ENCODE measurements at regions not wholly inside any gene's neighbourhood (a gene's known extent, or its start where the extent isn't known, plus 50 kb on each side); places are given as distances from the start of the nearest gene placed in this dataset.

GRCh38 chr19:30076101-30076551 is 134.1 kb downstream of the URI1 start:
- Mint-ChIP-seq H3K9me3 (no peaks in the 10 kb centered on the region; the same call in 1 of the 2 replicates), H3K27ac (no peak overlapping the region), H3K27me3 (ENCODE audit: insufficient read depth) (peaks cover 4% of the 10 kb centered on the region), H3K36me3 (ENCODE audit: low read depth) (no peaks in the 10 kb centered on the region), H3K4me3 (no peak overlapping the region), H3K4me1 (ENCODE audit: low read depth) (no peaks in the 10 kb centered on the region)
- TF ChIP-seq CTCF (IDR thresholded peaks at IDR 0.05) = no peak
- no peak for DNase-seq

- Mint-ChIP-seq H3K27me3 (ENCODE audit: insufficient read depth) (peaks cover 4% of the 10 kb centered on the region), H3K4me3 (no peak overlapping the region), H3K9me3 (no peaks in the 10 kb centered on the region; the same call in 1 of the 2 replicates), H3K4me1 (ENCODE audit: low read depth) (no peaks in the 10 kb centered on the region), H3K27ac (no peak overlapping the region), H3K36me3 (ENCODE audit: low read depth) (no peaks in the 10 kb centered on the region)
- no peak for TF ChIP-seq CTCF (IDR thresholded peaks at IDR 0.05)
- DNase-seq = no peak
Measured at GRCh38 chr19:30076751-30077670, 135.0 kb downstream of the URI1 start.

- Mint-ChIP-seq H3K36me3 (ENCODE audit: low read depth) (no peaks in the 10 kb centered on the region), H3K27me3 (ENCODE audit: insufficient read depth) (peaks cover 4% of the 10 kb centered on the region), H3K9me3 (no peaks in the 10 kb centered on the region; the same call in 1 of the 2 replicates), H3K4me3 (no peak overlapping the region), H3K4me1 (ENCODE audit: low read depth) (no peaks in the 10 kb centered on the region), H3K27ac (no peak overlapping the region)
- DNase-seq = no peak
- TF ChIP-seq CTCF (IDR thresholded peaks at IDR 0.05) = no peak
Measured at GRCh38 chr19:30077851-30078355, 135.9 kb downstream of the URI1 start.

DNA sequence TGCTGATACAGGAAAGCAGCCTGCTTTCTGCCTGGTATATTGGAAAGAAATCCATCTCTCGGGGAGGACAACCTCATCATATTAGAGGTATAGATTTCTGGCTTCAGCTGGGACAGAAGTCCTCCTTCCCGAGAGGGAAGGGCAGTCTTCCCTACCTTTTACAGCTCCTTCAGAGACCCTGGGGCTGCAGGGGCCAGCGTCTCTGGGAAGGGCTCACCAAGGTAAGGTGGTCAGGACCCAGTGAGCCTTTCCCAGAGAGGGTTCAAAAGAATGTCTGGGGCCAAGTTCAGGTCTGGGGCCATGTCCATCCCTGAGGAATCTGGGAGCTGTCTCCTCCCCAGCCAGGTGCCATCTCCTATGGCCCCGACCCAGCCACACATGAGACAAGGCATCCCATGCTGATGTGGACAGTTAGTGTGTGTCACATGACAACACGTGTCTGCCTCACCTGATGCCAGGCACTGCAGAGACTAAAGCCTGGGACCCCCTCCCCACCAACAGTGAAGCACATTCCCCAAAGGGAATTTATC is 136.4 kb downstream of the URI1 start:
- no peak for DNase-seq

GRCh38 chr19:30079200-30079599 is 137.2 kb downstream of the URI1 start:
- Mint-ChIP-seq H3K4me1 (ENCODE audit: low read depth) (no peaks in the 10 kb centered on the region), H3K36me3 (ENCODE audit: low read depth) (no peaks in the 10 kb centered on the region), H3K4me3 (no peak overlapping the region), H3K27ac (no peak overlapping the region), H3K27me3 (ENCODE audit: insufficient read depth) (peaks cover 4% of the 10 kb centered on the region), H3K9me3 (peaks cover 6% of the 10 kb centered on the region; the same call in 1 of the 2 replicates)
- TF ChIP-seq CTCF (IDR thresholded peaks at IDR 0.05) = no peak
- DNase-seq = no peak

More for the DNA sequence above, 136.4 kb downstream of the URI1 start:
- Mint-ChIP-seq H3K27me3 (ENCODE audit: insufficient read depth) (peaks cover 4% of the 10 kb centered on the region), H3K36me3 (ENCODE audit: low read depth) (no peaks in the 10 kb centered on the region), H3K9me3 (no peaks in the 10 kb centered on the region; the same call in 1 of the 2 replicates), H3K4me1 (ENCODE audit: low read depth) (no peaks in the 10 kb centered on the region), H3K27ac (no peak overlapping the region), H3K4me3 (no peak overlapping the region)
- TF ChIP-seq CTCF (IDR thresholded peaks at IDR 0.05) = no peak
